Mesodermal cell (in vitro differentiated cells): ENCODE measurements at regions not wholly inside any gene's neighbourhood (a gene's known extent, or its start where the extent isn't known, plus 50 kb on each side); places are given as distances from the start of the nearest gene placed in this dataset.

Experiments
- H3K27ac ChIP-seq: 2 replicates; pipeline ENCODE4 v1.7.0; 2013; ENCODE audit warnings: mild to moderate bottlenecking, low read depth, low read length, moderate library complexity; ENCODE audit not compliant: severe bottlenecking
- H3K36me3 ChIP-seq: 2 replicates; pipeline ENCODE4 v1.7.1; 2013; ENCODE audit warnings: mild to moderate bottlenecking, low read length, moderate library complexity; ENCODE audit not compliant: control insufficient read depth, insufficient read depth
- H3K4me1 ChIP-seq: one replicate; pipeline ENCODE4 v1.7.1; 2013; ENCODE audit warnings: mild to moderate bottlenecking, low read length; ENCODE audit not compliant: insufficient read depth, control insufficient read depth, poor library complexity, severe bottlenecking
- H3K4me3 ChIP-seq: 2 replicates; pipeline ENCODE4 v1.7.0; 2013; ENCODE audit warnings: low read length, control low read depth, mild to moderate bottlenecking; ENCODE audit not compliant: insufficient read depth, poor library complexity, severe bottlenecking; ENCODE audit errors: extremely low read depth
- H3K9me3 ChIP-seq: 2 replicates; pipeline ENCODE4 v1.7.1; 2013; ENCODE audit warnings: mild to moderate bottlenecking, low read length, moderate library complexity; ENCODE audit not compliant: control insufficient read depth
- WGBS, 2 experiments: methylation state at CpG; one replicate each; pipeline ENCODE4 v1.1.5; 2013; ENCODE audit warnings: missing lambda C conversion rate in 2 of 2; ENCODE audit not compliant: insufficient coverage in 2 of 2; 5-methylcytosine and 5-hydroxymethylcytosine counted together

DNA sequence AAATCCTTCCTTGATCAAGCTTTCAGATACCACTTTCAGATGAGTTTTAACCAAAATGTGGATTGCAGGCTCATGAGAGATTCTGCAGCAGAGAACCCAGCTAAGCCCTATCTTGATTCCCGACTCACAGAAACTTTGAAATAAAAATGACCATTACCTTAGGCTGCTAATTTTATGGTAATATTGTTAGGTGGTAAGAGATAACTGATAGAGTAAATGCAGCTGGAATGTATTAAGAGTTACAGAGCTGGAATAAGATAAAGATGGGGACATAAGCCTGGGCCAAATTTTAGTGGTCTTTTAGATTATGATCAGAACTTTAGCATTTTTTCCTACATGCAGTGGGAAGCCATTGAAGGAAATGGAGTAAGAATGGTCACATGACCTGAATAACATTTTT lies 1074.0 kb downstream of the CDH11 start:
- no peaks in the 10 kb centered on the region for H3K4me1 ChIP-seq
- H3K27ac ChIP-seq: no peak overlapping the region
- no peaks in the 10 kb centered on the region for H3K9me3 ChIP-seq
- H3K36me3 ChIP-seq: no peaks in the 10 kb centered on the region
- WGBS, 2 experiments: no CpG with 5 or more reads among the region's 1 CpG
- no peak overlapping the region for H3K4me3 ChIP-seq

DNA sequence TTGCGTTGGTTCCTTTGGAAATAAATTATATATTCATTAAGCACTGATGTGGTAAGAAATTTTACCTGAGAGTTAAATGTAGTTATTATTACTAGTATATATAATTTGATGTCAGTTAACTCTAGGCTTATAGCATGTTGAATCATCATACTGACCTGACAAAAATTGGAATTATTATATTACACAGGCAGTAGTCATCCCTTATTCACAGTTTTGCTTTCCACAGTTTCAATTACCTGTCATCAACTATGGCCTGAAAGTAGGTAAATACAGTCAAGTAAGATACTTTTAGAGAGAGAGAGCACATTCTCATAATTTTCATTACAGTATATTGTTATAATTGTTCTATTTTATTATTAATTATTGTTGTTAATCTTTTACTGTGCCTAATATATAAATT lies 1074.7 kb downstream of the CDH11 start:
- Histone ChIP-seq H3K36me3 (no peaks in the 10 kb centered on the region), H3K4me1 (no peaks in the 10 kb centered on the region), H3K27ac (no peak overlapping the region), H3K4me3 (no peak overlapping the region), H3K9me3 (no peaks in the 10 kb centered on the region)
- WGBS, 2 experiments: no CpG with 5 or more reads among the region's 1 CpG

GRCh38 chr16:64035337-64035736 lies 1086.5 kb downstream of the CDH11 start:
- Histone ChIP-seq H3K4me3 (no peak overlapping the region), H3K36me3 (no peaks in the 10 kb centered on the region), H3K27ac (no peak overlapping the region), H3K4me1 (no peaks in the 10 kb centered on the region), H3K9me3 (no peaks in the 10 kb centered on the region)
- no CpG with 5 or more reads among the region's 2 CpGs for WGBS, 2 experiments

DNA sequence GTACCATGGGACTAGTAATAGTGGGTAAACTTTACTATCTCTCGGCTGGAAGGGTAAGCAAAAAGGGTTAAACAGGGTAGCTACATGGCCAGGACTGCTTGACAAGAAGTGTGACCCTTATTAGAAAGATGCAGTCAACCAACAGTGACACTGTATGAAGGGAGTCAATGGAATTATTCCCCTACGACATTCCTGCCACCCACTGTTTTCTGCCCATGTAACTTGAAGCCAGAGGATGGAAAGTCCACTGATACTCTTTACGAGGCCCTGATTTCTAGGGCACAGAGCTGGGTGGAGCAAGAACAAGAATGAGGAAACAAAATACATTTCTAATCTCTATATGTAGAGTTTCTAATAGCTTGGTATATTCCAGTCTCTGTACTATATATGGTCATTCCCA lies 1102.5 kb downstream of the CDH11 start:
- Histone ChIP-seq H3K4me1 (no peaks in the 10 kb centered on the region), H3K27ac (no peak overlapping the region), H3K9me3 (no peaks in the 10 kb centered on the region), H3K4me3 (no peak overlapping the region), H3K36me3 (no peaks in the 10 kb centered on the region)
- 82 to 91% methylated on average over 1 of the region's 3 CpGs for WGBS, 2 experiments

DNA sequence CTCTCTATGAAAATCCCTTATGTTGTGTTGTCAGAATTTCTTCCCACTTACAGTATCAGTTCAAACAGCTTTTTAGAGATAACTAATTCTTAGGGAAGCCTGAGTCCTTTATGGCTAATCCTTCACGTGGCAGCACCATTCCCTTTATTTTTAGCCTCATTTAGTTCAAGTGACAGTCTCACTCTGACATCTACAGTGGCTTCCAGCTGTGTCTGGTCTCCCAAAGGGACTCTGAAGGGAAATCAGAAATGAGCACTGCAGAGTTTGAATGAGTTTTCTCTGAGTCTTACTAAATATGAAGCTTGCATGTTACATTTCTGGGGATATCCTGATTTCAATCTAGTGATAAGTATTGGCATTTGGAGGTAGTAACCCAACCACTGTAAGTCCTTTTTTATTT lies 1104.1 kb downstream of the CDH11 start:
- 71% methylated on average over 1 of the region's 1 CpG; no CpG with 5 or more reads in 1 of the 2 experiments for WGBS, 2 experiments
- Histone ChIP-seq H3K4me1 (no peaks in the 10 kb centered on the region), H3K36me3 (no peaks in the 10 kb centered on the region), H3K9me3 (no peaks in the 10 kb centered on the region), H3K27ac (no peak overlapping the region), H3K4me3 (no peak overlapping the region)

DNA sequence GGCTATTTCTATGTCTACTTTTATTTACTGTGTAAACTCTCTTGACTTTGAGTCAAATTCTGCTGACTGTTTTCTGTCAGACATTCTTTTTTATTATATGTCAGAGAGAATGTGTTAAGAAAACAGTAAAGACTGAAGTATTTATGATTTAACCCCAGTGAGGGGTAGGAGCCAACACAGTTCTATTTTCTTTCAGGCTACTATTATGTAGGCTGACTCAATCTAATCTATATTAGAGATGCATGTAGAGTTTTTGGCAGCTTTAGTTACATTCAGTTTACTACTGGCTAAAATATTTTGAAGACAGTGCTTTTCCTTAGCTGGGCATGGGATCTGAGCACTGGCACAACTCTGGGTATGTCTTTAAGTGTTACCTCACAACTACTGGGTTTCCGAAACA lies 1108.0 kb downstream of the CDH11 start:
- H3K9me3 ChIP-seq: no peaks in the 10 kb centered on the region
- H3K27ac ChIP-seq: no peak overlapping the region
- no peaks in the 10 kb centered on the region for H3K36me3 ChIP-seq
- WGBS, 2 experiments: no CpG with 5 or more reads among the region's 1 CpG
- H3K4me1 ChIP-seq: no peaks in the 10 kb centered on the region
- no peak overlapping the region for H3K4me3 ChIP-seq

GRCh38 chr16:64012166-64012565 lies 1109.7 kb downstream of the CDH11 start:
- H3K27ac ChIP-seq: no peak overlapping the region

DNA sequence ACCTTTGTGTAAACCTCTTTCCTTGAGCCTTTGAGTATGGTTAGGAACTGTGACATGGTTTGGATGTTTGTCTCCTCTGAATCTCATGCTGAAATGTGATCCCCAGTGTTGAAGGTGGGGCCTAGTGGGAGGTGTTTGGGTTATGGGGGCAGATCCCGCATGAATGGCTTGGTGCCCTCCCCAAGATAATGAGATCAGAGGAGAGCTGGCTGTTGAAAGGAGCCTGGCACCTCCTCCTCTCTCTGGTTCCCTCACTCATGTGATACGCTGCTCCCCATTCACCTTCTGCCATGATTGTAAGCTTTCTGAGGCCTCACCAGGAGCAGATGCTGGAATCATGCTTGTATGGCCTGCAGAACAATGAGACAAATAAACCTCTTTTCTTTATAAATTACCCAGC lies 1110.2 kb downstream of the CDH11 start:
- Histone ChIP-seq H3K4me1 (no peaks in the 10 kb centered on the region), H3K9me3 (no peaks in the 10 kb centered on the region), H3K4me3 (no peak overlapping the region), H3K36me3 (no peaks in the 10 kb centered on the region), H3K27ac (no peak overlapping the region)
- WGBS, 2 experiments: 86 to 87% methylated on average over 2 of the region's 2 CpGs

More at GRCh38 chr16:64012166-64012565, 1109.7 kb downstream of the CDH11 start:
- Histone ChIP-seq H3K4me3 (no peak overlapping the region), H3K36me3 (no peaks in the 10 kb centered on the region), H3K9me3 (no peaks in the 10 kb centered on the region), H3K4me1 (no peaks in the 10 kb centered on the region)
- WGBS, 2 experiments: 67% methylated on average over 1 of the region's 2 CpGs; no CpG with 5 or more reads in 1 of the 2 experiments

GRCh38 chr16:64008131-64008530 lies 1113.7 kb downstream of the CDH11 start:
- 76 to 100% methylated on average over 1 to 2 of the region's 2 CpGs for WGBS, 2 experiments
- Histone ChIP-seq H3K4me3 (no peak overlapping the region), H3K27ac (no peak overlapping the region), H3K36me3 (no peaks in the 10 kb centered on the region), H3K9me3 (no peaks in the 10 kb centered on the region), H3K4me1 (no peaks in the 10 kb centered on the region)

DNA sequence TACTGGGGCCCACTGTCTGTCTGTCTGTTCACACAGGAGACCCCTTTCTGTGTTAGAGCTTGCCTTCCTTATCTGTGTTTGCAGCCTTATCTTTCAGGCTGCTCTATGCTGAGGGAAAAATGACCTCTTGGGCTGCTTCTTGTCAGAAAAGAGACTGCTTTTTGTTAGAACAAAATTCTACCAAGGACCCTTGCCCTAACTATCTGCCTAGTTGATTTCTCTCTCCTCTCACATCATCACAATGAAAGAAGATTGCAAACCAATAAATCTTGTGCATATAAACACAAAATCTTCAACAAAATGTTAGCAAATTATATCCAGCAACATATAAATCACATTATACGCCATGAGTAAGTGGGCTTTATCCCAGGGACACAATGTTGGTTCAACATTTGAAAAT lies 1117.7 kb downstream of the CDH11 start:
- Histone ChIP-seq H3K36me3 (no peaks in the 10 kb centered on the region), H3K4me3 (no peak overlapping the region), H3K4me1 (no peaks in the 10 kb centered on the region), H3K9me3 (no peaks in the 10 kb centered on the region), H3K27ac (peak overlapping the region; percentile 51)
- WGBS, 2 experiments: no CpG with 5 or more reads among the region's 1 CpG

DNA sequence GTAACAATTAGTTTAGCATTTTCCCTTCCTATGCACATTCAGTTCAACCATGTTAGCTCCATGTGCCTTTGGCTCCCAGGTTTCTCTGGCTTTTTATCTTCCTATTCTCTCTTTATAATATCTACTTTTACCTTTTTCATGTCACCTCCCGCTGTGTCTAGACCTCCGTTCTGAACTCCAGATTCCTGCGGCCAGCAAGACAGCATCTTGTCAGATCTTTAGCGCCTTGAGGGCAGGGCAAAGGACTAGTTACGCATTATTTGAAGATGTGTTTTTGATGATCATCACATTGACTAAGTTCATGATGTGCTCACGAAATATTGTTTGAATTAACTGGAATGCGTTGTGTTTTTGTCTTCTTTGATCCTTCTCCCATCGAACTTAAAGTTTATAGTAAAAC lies 1126.8 kb downstream of the CDH11 start:
- 82 to 97% methylated on average over 5 of the region's 8 CpGs for WGBS, 2 experiments
- Histone ChIP-seq H3K4me1 (no peaks in the 10 kb centered on the region), H3K27ac (no peak overlapping the region), H3K36me3 (no peaks in the 10 kb centered on the region), H3K4me3 (no peak overlapping the region), H3K9me3 (no peaks in the 10 kb centered on the region)
